OCI-LY1 (cell line): ENCODE measurements at regions not wholly inside any gene's neighbourhood (a gene's known extent, or its start where the extent isn't known, plus 50 kb on each side); places are given as distances from the start of the nearest gene placed in this dataset.

ENCODE experiments used
- CTCF ChIP-seq: fragments of 200-600 bp; sonication (generic), shearing (Covaris generic); IDR thresholded peaks from 2 replicates; pipeline ENCODE4 v1.5.1; 2017; ENCODE audit warnings: mild to moderate bottlenecking, antibody characterized with exemption, low read length, moderate library complexity, mixed read lengths
- EZH2 ChIP-seq: fragments of 200-600 bp; sonication (generic), shearing (Covaris generic); IDR thresholded peaks from 2 replicates; pipeline ENCODE4 v1.8.0; 2017; ENCODE audit warnings: borderline replicate concordance, mixed run types, mild to moderate bottlenecking, antibody characterized with exemption, low read length, moderate library complexity, mixed read lengths

- no peak for TF ChIP-seq CTCF
- no peak for TF ChIP-seq EZH2
These were observed 159.0 kb upstream of the NOX3 start for GRCh38 chr6:155614606-155615005.
